ENCODE measurements at regions not wholly inside any gene's neighbourhood (a gene's known extent, or its start where the extent isn't known, plus 50 kb on each side); places are given as distances from the start of the nearest gene placed in this dataset.

GRCh38 chrY:13040232-13040631 is 135.6 kb downstream of the DDX3Y start:
- no peaks in the 10 kb centered on the region for H3K9me3 ChIP-seq (ENCODE audit: control insufficient read depth in 1 of 2, insufficient read depth in 1 of 2, low read depth in 1 of 2, low read length in 2 of 2)
- H3K27me3 ChIP-seq (ENCODE audit: insufficient read depth, low read length) = no peaks in the 10 kb centered on the region
- H3K4me2 ChIP-seq (ENCODE audit: low read length) = no peak overlapping the region
- no peaks in the 10 kb centered on the region for H3K36me3 ChIP-seq (ENCODE audit: control insufficient read depth in 1 of 2, insufficient read depth in 2 of 2, low read length in 2 of 2)
- no peak overlapping the region for H3K27ac ChIP-seq (ENCODE audit: low read depth, low read length)
- H3K4me3 ChIP-seq (replicated peaks in 1 of 2; ENCODE audit: low read depth in 1 of 2, low read length in 2 of 2) = no peak overlapping the region
- BruUV-seq (replicated peaks) = no TSS peak
- H3K4me1 ChIP-seq (ENCODE audit: control insufficient read depth in 1 of 2, insufficient read depth in 2 of 2, low read length in 2 of 2) = no peaks in the 10 kb centered on the region
- H3K9me2 ChIP-seq (ENCODE audit: insufficient read depth) = no peaks in the 10 kb centered on the region
- DNase-seq (ENCODE audit: low read depth, low spot score) = no peak
- no peak overlapping the region for H2AFZ ChIP-seq (ENCODE audit: low read depth, low read length, poor library complexity, severe bottlenecking)
- RAD21 ChIA-PET (ENCODE audit: low non-redundant PET in 1 of 2, low total read pairs in 2 of 2, uncharacterized antibody in 2 of 2, unreplicated experiment in 2 of 2) = no interaction called here
- ATAC-seq = no peak
- CTCF ChIA-PET = no interaction called here
- intact Hi-C loops (cut with micrococcal nuclease) = no loop called here
- POLR2A ChIA-PET = no interaction called here
- H3K79me2 ChIP-seq (ENCODE audit: insufficient read depth, low read length) = no peaks in the 10 kb centered on the region
- no peak overlapping the region for H3K9ac ChIP-seq (ENCODE audit: low read length)
- no peaks in the 10 kb centered on the region for H4K20me1 ChIP-seq (ENCODE audit: insufficient read depth)
- TF ChIP-seq CBX3 (IDR thresholded peaks at IDR 0.05; ENCODE audit: low read depth) (no peak), ATF3 (IDR thresholded peaks at IDR 0.05) (no peak), ZFX (IDR thresholded peaks at IDR 0.05) (no peak), EZH2 (IDR thresholded peaks at IDR 0.05) (no peak)

- no peak overlapping the region for H3K27ac ChIP-seq (ENCODE audit: low read depth, low read length)
- intact Hi-C loops (cut with micrococcal nuclease) = no loop called here
- H3K27me3 ChIP-seq (ENCODE audit: insufficient read depth, low read length) = no peaks in the 10 kb centered on the region
- CTCF ChIA-PET = no interaction called here
- H3K79me2 ChIP-seq (ENCODE audit: insufficient read depth, low read length) = no peaks in the 10 kb centered on the region
- H3K4me2 ChIP-seq (ENCODE audit: low read length) = no peak overlapping the region
- no peak overlapping the region for H3K4me3 ChIP-seq (replicated peaks in 1 of 2; ENCODE audit: low read depth in 1 of 2, low read length in 2 of 2)
- no peak for ATAC-seq
- H3K9me3 ChIP-seq (ENCODE audit: control insufficient read depth in 1 of 2, insufficient read depth in 1 of 2, low read depth in 1 of 2, low read length in 2 of 2) = no peaks in the 10 kb centered on the region
- BruUV-seq (replicated peaks) = no TSS peak
- no peak for DNase-seq (ENCODE audit: low read depth, low spot score)
- H3K9ac ChIP-seq (ENCODE audit: low read length) = no peak overlapping the region
- no peaks in the 10 kb centered on the region for H4K20me1 ChIP-seq (ENCODE audit: insufficient read depth)
- no peaks in the 10 kb centered on the region for H3K9me2 ChIP-seq (ENCODE audit: insufficient read depth)
- RAD21 ChIA-PET (ENCODE audit: low non-redundant PET in 1 of 2, low total read pairs in 2 of 2, uncharacterized antibody in 2 of 2, unreplicated experiment in 2 of 2) = no interaction called here
- H2AFZ ChIP-seq (ENCODE audit: low read depth, low read length, poor library complexity, severe bottlenecking) = no peak overlapping the region
- POLR2A ChIA-PET = no interaction called here
- no peaks in the 10 kb centered on the region for H3K36me3 ChIP-seq (ENCODE audit: control insufficient read depth in 1 of 2, insufficient read depth in 2 of 2, low read length in 2 of 2)
- no peaks in the 10 kb centered on the region for H3K4me1 ChIP-seq (ENCODE audit: control insufficient read depth in 1 of 2, insufficient read depth in 2 of 2, low read length in 2 of 2)
- no peak for TF ChIP-seq YY1 (IDR thresholded peaks at IDR 0.05; ENCODE audit: extremely low read depth, insufficient replicate concordance, low read depth, low read length)
- no peak for TF ChIP-seq SP1 (IDR thresholded peaks at IDR 0.05; ENCODE audit: low read depth)
- TF ChIP-seq EZH2 (IDR thresholded peaks at IDR 0.05) = no peak
- no peak for TF ChIP-seq POLR2A (IDR thresholded peaks at IDR 0.05; ENCODE audit: borderline replicate concordance, extremely low read depth, insufficient read depth, insufficient read length)
- TF ChIP-seq POLR2AphosphoS5 (IDR thresholded peaks at IDR 0.05; ENCODE audit: low read depth, low read length) = no peak
- no peak for TF ChIP-seq EZH2phosphoT487 (IDR thresholded peaks at IDR 0.05; ENCODE audit: borderline replicate concordance)
- TF ChIP-seq JUND (IDR thresholded peaks at IDR 0.05) = no peak
Measured at GRCh38 chrY:13053501-13053900, 148.8 kb downstream of the DDX3Y start.

All from HCT116 (cell line).